HG02852 (cell line): ENCODE measurements at regions not wholly inside any gene's neighbourhood (a gene's known extent, or its start where the extent isn't known, plus 50 kb on each side); places are given as distances from the start of the nearest gene placed in this dataset.

Source experiments
- ATAC-seq: cut with Tn5 transposase; IDR thresholded peaks from one replicate; pipeline ENCODE4 v1.9.1; 2021; ENCODE audit warnings: mild to moderate bottlenecking, moderate library complexity; ENCODE audit not compliant: unreplicated experiment

GRCh38 chr5:174664180-174664850 is 60.1 kb upstream of the MSX2 start:
- ATAC-seq: no peak

- no peak for ATAC-seq
Observed at GRCh38 chr5:174665347-174665746, 59.0 kb upstream of the MSX2 start.

- no peak for ATAC-seq
Observed at GRCh38 chr5:174667526-174667925, 56.9 kb upstream of the MSX2 start.

- no peak for ATAC-seq
Observed at GRCh38 chr5:174668349-174668748, 56.0 kb upstream of the MSX2 start.
